H1 (cell line): ENCODE measurements at regions not wholly inside any gene's neighbourhood (a gene's known extent, or its start where the extent isn't known, plus 50 kb on each side); places are given as distances from the start of the nearest gene placed in this dataset.

Experiments
- CTCF ChIA-PET: fragments of 300-600 bp; sonication (Branson Sonifier 250); formaldehyde crosslinking; loops from one replicate; lab custom pipeline; 2021; ENCODE audit not compliant: partially characterized antibody; lab: Charles Lee
- POLR2A ChIA-PET: fragments of 300-600 bp; sonication (Branson Sonifier 250); formaldehyde crosslinking; loops from one replicate; lab custom pipeline; 2021; ENCODE audit warnings: inconsistent platforms; ENCODE audit not compliant: partially characterized antibody; lab: Charles Lee
- DNase-seq, 2 experiments: peaks; one replicate each; pipeline versions ENCODE4 v3.0.0 to v3.0.0-alpha.2; 2010 to 2022; ENCODE audit warnings: low spot score in 2 of 2, low read depth in 1 of 2, mixed read lengths in 1 of 2
- FAIRE-seq: peaks from 2 replicates; lab custom pipeline; 2011; peaks lifted over from hg19 to GRCh38; lab: Jason Lieb, UNC
- H2AFZ ChIP-seq: 2 replicates; pipeline ENCODE4 v1.8.1; 2012; ENCODE audit warnings: low read length, inconsistent platforms
- H2AK5ac ChIP-seq: 2 replicates; pipeline ENCODE4 v1.6.1; 2013; ENCODE audit warnings: low read depth, low read length
- H2BK120ac ChIP-seq: replicated peaks from 2 replicates; pipeline ENCODE3; 2013; ENCODE audit warnings: low read depth, low read length, inconsistent platforms
- H2BK12ac ChIP-seq: 2 replicates; pipeline ENCODE4 v1.6.1; 2013; ENCODE audit warnings: low read depth, low read length
- H2BK15ac ChIP-seq: 2 replicates; pipeline ENCODE4 v1.6.1; 2013; ENCODE audit warnings: low read length
- H2BK20ac ChIP-seq: 2 replicates; pipeline ENCODE4 v1.6.1; 2013; ENCODE audit warnings: low read length
- H2BK5ac ChIP-seq: 2 replicates; pipeline ENCODE4 v1.6.1; 2013; ENCODE audit warnings: low read depth, low read length
- H3K14ac ChIP-seq: 2 replicates; pipeline ENCODE4 v1.6.1; 2013; ENCODE audit warnings: inconsistent platforms; ENCODE audit not compliant: insufficient read length
- H3K18ac ChIP-seq: 2 replicates; pipeline ENCODE4 v1.6.1; 2013; ENCODE audit warnings: low read length; ENCODE audit errors: extremely low read depth
- H3K23ac ChIP-seq: 2 replicates; pipeline ENCODE4 v1.6.1; 2013; ENCODE audit warnings: inconsistent platforms; ENCODE audit not compliant: insufficient read length
- H3K23me2 ChIP-seq: 2 replicates; pipeline ENCODE4 v1.6.1; 2013; ENCODE audit warnings: low read depth, low read length
- H3K27ac ChIP-seq: 2 replicates; pipeline ENCODE4 v1.6.1; 2011; ENCODE audit warnings: low read depth, low read length, inconsistent platforms
- H3K27me3 ChIP-seq, 4 experiments: replicated peaks in 1 of 4; 1 replicate in 1 of 4; 2 replicates in 3 of 4; pipeline versions ENCODE4 v1.6.1 to v1.8.1; 2011 to 2013; ENCODE audit warnings: low read length in 3 of 4, mild to moderate bottlenecking in 3 of 4, inconsistent platforms in 2 of 4, mixed read lengths in 2 of 4, moderate library complexity in 1 of 4; ENCODE audit not compliant: control insufficient read depth in 3 of 4, insufficient read depth in 3 of 4; ENCODE audit errors: extremely low read depth in 1 of 4
- H3K36me3 ChIP-seq, 4 experiments: 2 replicates each; pipeline versions ENCODE4 v1.6.1 to v1.8.1; 2011 to 2013; ENCODE audit warnings: mild to moderate bottlenecking in 4 of 4, low read length in 3 of 4, moderate library complexity in 2 of 4, control low read depth in 1 of 4, inconsistent platforms in 1 of 4; ENCODE audit not compliant: insufficient read depth in 4 of 4, control insufficient read depth in 2 of 4
- H3K4ac ChIP-seq: replicated peaks from 2 replicates; pipeline ENCODE3; 2013; ENCODE audit warnings: low read length, low read depth, mixed read lengths, inconsistent platforms; ENCODE audit not compliant: insufficient read length
- H3K4me1 ChIP-seq, 4 experiments: replicated peaks in 1 of 4; 1 replicate in 1 of 4; 2 replicates in 3 of 4; pipeline versions ENCODE4 v1.6.1 to v1.8.1; 2011 to 2013; ENCODE audit warnings: low read length in 3 of 4, inconsistent platforms in 2 of 4, mixed read lengths in 1 of 4; ENCODE audit not compliant: insufficient read depth in 4 of 4, control insufficient read depth in 3 of 4
- H3K4me2 ChIP-seq, 2 experiments: 2 replicates each; pipeline versions ENCODE4 v1.6.1 to v1.8.1; 2011 to 2013; ENCODE audit warnings: low read depth in 2 of 2, low read length in 2 of 2, control low read depth in 1 of 2, inconsistent platforms in 1 of 2, mild to moderate bottlenecking in 1 of 2; ENCODE audit not compliant: insufficient read depth in 1 of 2
- H3K4me3 ChIP-seq, 4 experiments: fragments of 200-600, 300-600 bp in 1 of 4; sonication (generic), shearing (Covaris generic), sonication (Bioruptor Twin) in 1 of 4; 2 replicates each; pipeline versions ENCODE4 v1.5.1 to v1.8.1; 2011 to 2016; ENCODE audit warnings: low read length in 4 of 4, low read depth in 3 of 4, control low read depth in 2 of 4, inconsistent platforms in 2 of 4, mild to moderate bottlenecking in 2 of 4, mixed read lengths in 1 of 4, moderate library complexity in 1 of 4; ENCODE audit not compliant: insufficient read depth in 2 of 4; ENCODE audit errors: extremely low read depth in 1 of 4
- H3K56ac ChIP-seq: replicated peaks from 2 replicates; pipeline ENCODE3; 2013; ENCODE audit warnings: low read depth, mild to moderate bottlenecking, mixed read lengths, low read length, inconsistent platforms; ENCODE audit not compliant: insufficient read length
- H3K79me1 ChIP-seq: 2 replicates; pipeline ENCODE4 v1.6.1; 2013; ENCODE audit warnings: low read depth, low read length, control low read depth
- H3K79me2 ChIP-seq, 2 experiments: 2 replicates each; pipeline versions ENCODE4 v1.6.1 to v1.8.1; 2012 to 2013; ENCODE audit warnings: low read length in 2 of 2, mild to moderate bottlenecking in 2 of 2, inconsistent platforms in 1 of 2; ENCODE audit not compliant: insufficient read depth in 2 of 2, control insufficient read depth in 1 of 2
- H3K9ac ChIP-seq, 4 experiments: replicated peaks in 1 of 4; 1 replicate in 1 of 4; 2 replicates in 3 of 4; pipeline versions ENCODE4 v1.6.1 to v1.8.1; 2011 to 2013; ENCODE audit warnings: low read depth in 3 of 4, low read length in 3 of 4, control low read depth in 2 of 4, mild to moderate bottlenecking in 2 of 4, moderate library complexity in 2 of 4, inconsistent platforms in 1 of 4; ENCODE audit errors: extremely low read depth in 1 of 4
- H3K9me3 ChIP-seq, 2 experiments: 2 replicates each; pipeline versions ENCODE4 v1.6.1 to v1.8.1; 2012 to 2013; ENCODE audit warnings: mild to moderate bottlenecking in 2 of 2, moderate library complexity in 2 of 2, control low read depth in 1 of 2, inconsistent platforms in 1 of 2, low read depth in 1 of 2, low read length in 1 of 2, mixed read lengths in 1 of 2; ENCODE audit not compliant: insufficient read depth in 2 of 2
- H4K20me1 ChIP-seq, 2 experiments: replicated peaks in 1 of 2; 2 replicates each; pipeline versions ENCODE3 to v1.8.1; 2011 to 2013; ENCODE audit warnings: inconsistent platforms in 2 of 2, low read length in 2 of 2, mild to moderate bottlenecking in 1 of 2; ENCODE audit not compliant: insufficient read depth in 2 of 2, control insufficient read depth in 1 of 2
- H4K5ac ChIP-seq: 2 replicates; pipeline ENCODE4 v1.6.1; 2013; ENCODE audit warnings: low read length, low read depth, mixed read lengths, inconsistent platforms; ENCODE audit not compliant: insufficient read length
- H4K8ac ChIP-seq: 2 replicates; pipeline ENCODE4 v1.8.0; 2013; ENCODE audit warnings: mild to moderate bottlenecking, moderate library complexity, low read length, inconsistent platforms; ENCODE audit not compliant: insufficient read depth; ENCODE audit errors: extremely low read depth
- H4K91ac ChIP-seq: replicated peaks from 2 replicates; pipeline ENCODE3; 2013; ENCODE audit warnings: low read length, mixed read lengths, inconsistent platforms; ENCODE audit not compliant: insufficient read length
- BACH1 ChIP-seq: IDR thresholded peaks from 2 replicates; pipeline ENCODE4 v1.6.1; 2012; ENCODE audit warnings: low read length, improper control_type of control experiment
- BRCA1 ChIP-seq: IDR thresholded peaks from 2 replicates; pipeline ENCODE4 v1.6.1; 2012; ENCODE audit warnings: low read depth, low read length, improper control_type of control experiment
- CEBPB ChIP-seq: IDR thresholded peaks from 2 replicates; pipeline ENCODE4 v1.6.1; 2012; ENCODE audit warnings: low read depth, low read length
- KDM5A ChIP-seq: fragments of 200-600 bp; IDR thresholded peaks from 2 replicates; pipeline ENCODE4 v1.7.1; 2012; ENCODE audit warnings: mild to moderate bottlenecking, low read length, inconsistent platforms, mixed read lengths
- SP1 ChIP-seq: IDR thresholded peaks from 2 replicates; pipeline ENCODE4 v1.6.1; 2011; ENCODE audit warnings: low read depth, low read length
- SUZ12 ChIP-seq: fragments of 200-600 bp; sonication (generic); IDR thresholded peaks from 2 replicates; pipeline ENCODE4 v1.6.1; 2012; ENCODE audit warnings: mild to moderate bottlenecking, inconsistent platforms, low read length, moderate library complexity, mixed read lengths
- WGBS, 2 experiments: shearing (Covaris generic) in 1 of 2; methylation state at CpG; one replicate each; pipeline versions ENCODE4 v1.1.6 to v1.1.7; 2013 to 2015; ENCODE audit warnings: low lambda C conversion rate in 2 of 2, mixed read lengths in 2 of 2, inconsistent platforms in 1 of 2, low coverage in 1 of 2, missing lambda C conversion rate in 1 of 2; ENCODE audit not compliant: insufficient replicate concordance in 2 of 2, insufficient coverage in 1 of 2, insufficient read length in 1 of 2; ENCODE audit errors: extremely low coverage in 1 of 2, missing lambda C conversion rate in 1 of 2; 5-methylcytosine and 5-hydroxymethylcytosine counted together
- TF ChIP-seq, protein P1 (sequence below): IDR thresholded peaks from 2 replicates; pipeline ENCODE4 v1.6.1; 2012; ENCODE audit warnings: low read length, inconsistent platforms

DNA sequence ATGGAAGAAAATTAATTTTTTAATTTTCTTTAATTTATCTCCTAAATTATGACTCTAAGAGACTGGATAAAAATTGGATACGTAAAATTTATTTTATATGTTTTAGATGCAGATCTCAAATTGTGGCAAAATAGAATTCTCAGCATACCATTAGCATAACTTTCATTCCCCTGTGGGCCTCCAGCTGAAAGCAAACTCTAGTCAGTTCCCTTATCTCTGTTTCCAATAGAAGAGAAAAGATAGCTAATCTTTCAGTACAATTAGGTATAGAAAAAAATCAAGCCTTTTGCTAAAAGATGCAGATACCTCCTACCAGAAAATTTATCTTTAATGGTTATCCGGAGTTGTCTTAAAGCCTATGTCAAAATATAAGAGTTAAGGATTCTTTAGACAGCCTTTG lies 1530.6 kb downstream of the EFNA5 start:
- H4K5ac ChIP-seq, result no peak overlapping the region
- H2AFZ ChIP-seq, result no peak overlapping the region
- H3K4me3 ChIP-seq, result no peak overlapping the region
- TF ChIP-seq KDM5A, result no peak
- no peak for TF ChIP-seq SUZ12
- no peak for TF ChIP-seq CEBPB
- no peak for TF ChIP-seq SP1
- TF ChIP-seq BRCA1, result no peak
- no peak for TF ChIP-seq BACH1
- TF ChIP-seq, protein P1, sequence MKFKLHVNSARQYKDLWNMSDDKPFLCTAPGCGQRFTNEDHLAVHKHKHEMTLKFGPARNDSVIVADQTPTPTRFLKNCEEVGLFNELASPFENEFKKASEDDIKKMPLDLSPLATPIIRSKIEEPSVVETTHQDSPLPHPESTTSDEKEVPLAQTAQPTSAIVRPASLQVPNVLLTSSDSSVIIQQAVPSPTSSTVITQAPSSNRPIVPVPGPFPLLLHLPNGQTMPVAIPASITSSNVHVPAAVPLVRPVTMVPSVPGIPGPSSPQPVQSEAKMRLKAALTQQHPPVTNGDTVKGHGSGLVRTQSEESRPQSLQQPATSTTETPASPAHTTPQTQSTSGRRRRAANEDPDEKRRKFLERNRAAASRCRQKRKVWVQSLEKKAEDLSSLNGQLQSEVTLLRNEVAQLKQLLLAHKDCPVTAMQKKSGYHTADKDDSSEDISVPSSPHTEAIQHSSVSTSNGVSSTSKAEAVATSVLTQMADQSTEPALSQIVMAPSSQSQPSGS, result no peak
- 95% methylated on average over 2 of the region's 2 CpGs; no CpG with 5 or more reads in 1 of the 2 experiments for WGBS, 2 experiments
- DNase-seq (no peak), FAIRE-seq (no peak)
- no peak overlapping the region for H2BK12ac ChIP-seq
- H3K4ac ChIP-seq, result no peak overlapping the region
- H3K14ac ChIP-seq, result no peak overlapping the region
- no peaks in the 10 kb centered on the region for H3K79me2 ChIP-seq
- H4K8ac ChIP-seq, result no peak overlapping the region
- no peak overlapping the region for H3K4me2 ChIP-seq
- H3K56ac ChIP-seq, result no peak overlapping the region
- no peaks in the 10 kb centered on the region for H3K9me3 ChIP-seq
- no peak overlapping the region for H3K18ac ChIP-seq
- no peak overlapping the region for H2AK5ac ChIP-seq
- no peak overlapping the region for H2BK120ac ChIP-seq
- no peak overlapping the region for H2BK15ac ChIP-seq
- H3K23ac ChIP-seq, result no peak overlapping the region
- H3K79me1 ChIP-seq, result no peaks in the 10 kb centered on the region
- H4K91ac ChIP-seq, result no peak overlapping the region
- H3K27ac ChIP-seq, result no peak overlapping the region
- H2BK20ac ChIP-seq, result no peak overlapping the region
- H3K23me2 ChIP-seq, result no peaks in the 10 kb centered on the region
- H2BK5ac ChIP-seq, result no peak overlapping the region
- H4K20me1 ChIP-seq, result no peaks in the 10 kb centered on the region
- H3K36me3 ChIP-seq, result no peaks in the 10 kb centered on the region
- no peak overlapping the region for H3K9ac ChIP-seq
- H3K4me1 ChIP-seq, result no peaks in the 10 kb centered on the region
- POLR2A ChIA-PET, result no interaction called here
- CTCF ChIA-PET, result interaction anchor here (0.8 kb wide), 1 partner anchor 129 kb away, joined by 3 read pairs; no protein-coding TSS in a partner anchor
- H3K27me3 ChIP-seq, result no peaks in the 10 kb centered on the region
